ENCODE measurements at regions not wholly inside any gene's neighbourhood (a gene's known extent, or its start where the extent isn't known, plus 50 kb on each side); places are given as distances from the start of the nearest gene placed in this dataset.

- TF ChIP-seq CTCF (conservative IDR thresholded peaks at IDR 0.05; ENCODE audit: low read depth, low read length) (no peak), EZH2 (IDR thresholded peaks at IDR 0.05; ENCODE audit: borderline replicate concordance, low read depth, low read length, poor library complexity, severe bottlenecking) (no peak)
These were observed 265.9 kb downstream of the SHQ1 start for GRCh38 chr3:72582211-72582878.
